Uterus (tissue), 2 donors: ENCODE measurements at regions not wholly inside any gene's neighbourhood (a gene's known extent, or its start where the extent isn't known, plus 50 kb on each side); places are given as distances from the start of the nearest gene placed in this dataset.

Source experiments
- POLR2A ChIP-seq, 2 donors: fragments of 450-650 bp; IDR thresholded peaks; one replicate each; pipeline ENCODE4 v1.6.1; 2016; ENCODE audit warnings: antibody characterized with exemption in 2 of 2, mild to moderate bottlenecking in 1 of 2, moderate library complexity in 1 of 2
- TF ChIP-seq, protein P1 (sequence below), 4 experiments: fragments of 200-600 bp in 2 of 4; fragments of 450-650 bp in 2 of 4; sonication (generic) in 2 of 4; IDR thresholded peaks; one replicate each; pipeline ENCODE4 v1.5.1; 2016 to 2019; ENCODE audit warnings: antibody characterized with exemption in 4 of 4, mild to moderate bottlenecking in 2 of 4, moderate library complexity in 1 of 4

DNA sequence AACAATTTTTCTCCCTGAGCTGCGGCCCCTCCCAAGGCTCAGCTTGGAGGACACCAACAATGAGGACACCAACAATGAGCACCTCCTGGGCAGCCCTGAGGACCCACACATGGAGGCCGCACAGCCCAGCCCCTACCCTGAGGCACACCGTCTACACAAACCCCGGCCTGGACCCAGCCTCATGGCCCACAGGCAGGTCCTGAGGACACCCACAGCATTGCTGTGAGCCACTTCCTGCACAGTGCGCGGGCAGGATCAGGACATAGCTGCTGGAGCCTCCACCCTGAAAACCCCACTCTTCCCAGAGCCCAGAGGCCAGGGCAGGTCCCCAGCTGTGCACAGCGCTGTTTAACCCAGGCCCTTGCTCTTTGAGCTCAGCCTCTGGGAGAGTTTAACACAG, 194.3 kb downstream of the RTP5 start:
- TF ChIP-seq POLR2A (IDR thresholded peaks at IDR 0.05), result no peak
- TF ChIP-seq, protein P1, sequence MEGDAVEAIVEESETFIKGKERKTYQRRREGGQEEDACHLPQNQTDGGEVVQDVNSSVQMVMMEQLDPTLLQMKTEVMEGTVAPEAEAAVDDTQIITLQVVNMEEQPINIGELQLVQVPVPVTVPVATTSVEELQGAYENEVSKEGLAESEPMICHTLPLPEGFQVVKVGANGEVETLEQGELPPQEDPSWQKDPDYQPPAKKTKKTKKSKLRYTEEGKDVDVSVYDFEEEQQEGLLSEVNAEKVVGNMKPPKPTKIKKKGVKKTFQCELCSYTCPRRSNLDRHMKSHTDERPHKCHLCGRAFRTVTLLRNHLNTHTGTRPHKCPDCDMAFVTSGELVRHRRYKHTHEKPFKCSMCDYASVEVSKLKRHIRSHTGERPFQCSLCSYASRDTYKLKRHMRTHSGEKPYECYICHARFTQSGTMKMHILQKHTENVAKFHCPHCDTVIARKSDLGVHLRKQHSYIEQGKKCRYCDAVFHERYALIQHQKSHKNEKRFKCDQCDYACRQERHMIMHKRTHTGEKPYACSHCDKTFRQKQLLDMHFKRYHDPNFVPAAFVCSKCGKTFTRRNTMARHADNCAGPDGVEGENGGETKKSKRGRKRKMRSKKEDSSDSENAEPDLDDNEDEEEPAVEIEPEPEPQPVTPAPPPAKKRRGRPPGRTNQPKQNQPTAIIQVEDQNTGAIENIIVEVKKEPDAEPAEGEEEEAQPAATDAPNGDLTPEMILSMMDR (IDR thresholded peaks at IDR 0.05), result no peak
